LHCN-M2 (cell line): ENCODE measurements at regions not wholly inside any gene's neighbourhood (a gene's known extent, or its start where the extent isn't known, plus 50 kb on each side); places are given as distances from the start of the nearest gene placed in this dataset.

ENCODE experiments used
- DNase-seq: peaks from one replicate; pipeline ENCODE4 v3.0.0-alpha.2; 2012; ENCODE audit warnings: low read depth

GRCh38 chr21:16742131-16742641, 770.7 kb upstream of the CXADR start:
- no peak for DNase-seq

GRCh38 chr21:16742741-16743140, 770.1 kb upstream of the CXADR start:
- DNase-seq: no peak

- no peak for DNase-seq
Observed at GRCh38 chr21:16743317-16743716, 769.5 kb upstream of the CXADR start.

GRCh38 chr21:16750926-16751325, 761.9 kb upstream of the CXADR start:
- DNase-seq: no peak

GRCh38 chr21:16751695-16752474, 761.0 kb upstream of the CXADR start:
- DNase-seq: no peak

- DNase-seq: no peak
Observed at GRCh38 chr21:16752475-16752857, 760.4 kb upstream of the CXADR start.

- no peak for DNase-seq
Observed at GRCh38 chr21:16755061-16755460, 757.8 kb upstream of the CXADR start.

- DNase-seq: peak; percentile 45
Observed at GRCh38 chr21:16767201-16767600, 745.6 kb upstream of the CXADR start.

- DNase-seq: no peak
Observed at GRCh38 chr21:16768096-16768495, 744.7 kb upstream of the CXADR start.

GRCh38 chr21:16770266-16770665, 742.6 kb upstream of the CXADR start:
- peak; percentile 14 for DNase-seq

- DNase-seq: no peak
Observed at GRCh38 chr21:16773206-16773605, 739.6 kb upstream of the CXADR start.

GRCh38 chr21:16775076-16775475, 737.8 kb upstream of the CXADR start:
- no peak for DNase-seq

GRCh38 chr21:16777041-16777720, 735.7 kb upstream of the CXADR start:
- DNase-seq: no peak

- no peak for DNase-seq
Observed at GRCh38 chr21:16788584-16788983, 724.3 kb upstream of the CXADR start.

- DNase-seq: peak; percentile 18
Observed at GRCh38 chr21:16789636-16790035, 723.2 kb upstream of the CXADR start.

GRCh38 chr21:16792101-16792500, 720.7 kb upstream of the CXADR start:
- no peak for DNase-seq

- peak; percentile 94 for DNase-seq
Observed at GRCh38 chr21:16794950-16795349, 717.9 kb upstream of the CXADR start.

- DNase-seq: no peak
Observed at GRCh38 chr21:16796776-16797175, 716.1 kb upstream of the CXADR start.

GRCh38 chr21:16797540-16797939, 715.3 kb upstream of the CXADR start:
- DNase-seq: no peak

GRCh38 chr21:16797966-16798365, 714.9 kb upstream of the CXADR start:
- DNase-seq: no peak

- DNase-seq: no peak
Observed at GRCh38 chr21:16800536-16801275, 712.1 kb upstream of the CXADR start.

GRCh38 chr21:16811011-16811410, 701.8 kb upstream of the CXADR start:
- no peak for DNase-seq
